Central memory CD8-positive, alpha-beta T cell (primary cell): ENCODE measurements at regions not wholly inside any gene's neighbourhood (a gene's known extent, or its start where the extent isn't known, plus 50 kb on each side); places are given as distances from the start of the nearest gene placed in this dataset.

ENCODE experiments used
- ATAC-seq: fragments of 150-1000 bp; cut with Tn5 transposase; replicated peaks from 2 replicates; pipeline ENCODE4 v1.10.0; 2022; ENCODE audit warnings: mild to moderate bottlenecking, moderate FRiP score, moderate number of reproducible peaks; ENCODE audit not compliant: poor library complexity, severe bottlenecking; ENCODE audit errors: extremely low read depth
- DNase-seq, 2 donors: peaks; one replicate each; pipeline ENCODE4 v3.0.0; 2021; ENCODE audit warnings: low spot score in 2 of 2
- H3K27ac Mint-ChIP-seq: one replicate; pipeline ENCODE4 v1.8.0; 2022; ENCODE audit warnings: low read depth, mild to moderate bottlenecking, moderate library complexity, mixed read lengths
- H3K27me3 Mint-ChIP-seq: one replicate; pipeline ENCODE4 v1.8.0; 2022; ENCODE audit warnings: mixed read lengths
- H3K36me3 Mint-ChIP-seq: one replicate; pipeline ENCODE4 v1.8.0; 2022; ENCODE audit warnings: mild to moderate bottlenecking, moderate library complexity, mixed read lengths; ENCODE audit not compliant: insufficient read depth
- H3K4me1 Mint-ChIP-seq: one replicate; pipeline ENCODE4 v1.8.0; 2022; ENCODE audit warnings: mixed read lengths
- H3K4me3 Mint-ChIP-seq: one replicate; pipeline ENCODE4 v1.8.0; 2022; ENCODE audit warnings: mild to moderate bottlenecking, moderate library complexity, mixed read lengths
- H3K9me3 Mint-ChIP-seq: one replicate; pipeline ENCODE4 v1.8.0; 2022; ENCODE audit warnings: mixed read lengths

DNA sequence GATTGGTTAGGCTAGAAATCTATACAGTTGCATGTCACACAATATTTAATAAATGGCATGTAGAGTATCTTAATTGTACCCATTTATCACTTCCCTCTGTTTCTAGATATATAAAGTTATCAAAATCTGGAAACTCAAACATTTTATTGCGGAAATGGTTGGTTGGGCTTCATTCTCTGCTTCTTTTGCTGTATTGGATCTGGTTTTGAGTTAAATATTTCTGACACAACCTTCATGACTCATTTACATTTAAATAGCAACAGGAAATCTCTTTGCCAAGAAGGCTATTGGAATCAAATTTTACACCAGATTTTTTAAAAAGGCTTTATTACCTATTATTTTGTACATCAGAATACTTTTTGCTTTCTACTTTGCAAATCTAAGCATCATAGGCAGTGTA lies 153.8 kb downstream of the EBLN2 start:
- no peak for DNase-seq
- no peak overlapping the region for H3K4me3 Mint-ChIP-seq
- H3K36me3 Mint-ChIP-seq = no peaks in the 10 kb centered on the region
- H3K9me3 Mint-ChIP-seq = no peaks in the 10 kb centered on the region
- no peaks in the 10 kb centered on the region for H3K4me1 Mint-ChIP-seq
- H3K27ac Mint-ChIP-seq = no peak overlapping the region
- no peaks in the 10 kb centered on the region for H3K27me3 Mint-ChIP-seq
- no peak for ATAC-seq

DNA sequence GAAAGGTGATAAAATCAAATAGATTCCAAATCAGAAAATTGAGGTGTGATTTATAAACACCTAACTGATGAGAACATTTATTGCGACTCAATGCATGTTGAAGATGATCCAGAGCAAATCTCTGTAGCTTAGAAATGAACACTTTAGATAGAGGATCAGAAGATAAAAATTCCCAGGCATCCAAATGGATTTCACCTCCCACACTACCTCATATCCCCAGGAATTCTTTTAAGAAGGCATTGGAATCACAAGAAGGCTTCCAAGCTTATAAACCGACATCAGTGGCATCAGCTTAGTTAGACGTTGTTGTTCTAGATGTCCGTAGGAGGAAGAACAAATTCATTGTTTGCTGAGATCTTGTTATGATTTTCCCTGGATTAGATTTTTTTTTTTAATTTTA lies 154.4 kb downstream of the EBLN2 start:
- Mint-ChIP-seq H3K27me3 (no peaks in the 10 kb centered on the region), H3K9me3 (no peaks in the 10 kb centered on the region), H3K4me1 (no peaks in the 10 kb centered on the region), H3K27ac (no peak overlapping the region), H3K4me3 (no peak overlapping the region), H3K36me3 (no peaks in the 10 kb centered on the region)
- DNase-seq (no peak), ATAC-seq (no peak)

DNA sequence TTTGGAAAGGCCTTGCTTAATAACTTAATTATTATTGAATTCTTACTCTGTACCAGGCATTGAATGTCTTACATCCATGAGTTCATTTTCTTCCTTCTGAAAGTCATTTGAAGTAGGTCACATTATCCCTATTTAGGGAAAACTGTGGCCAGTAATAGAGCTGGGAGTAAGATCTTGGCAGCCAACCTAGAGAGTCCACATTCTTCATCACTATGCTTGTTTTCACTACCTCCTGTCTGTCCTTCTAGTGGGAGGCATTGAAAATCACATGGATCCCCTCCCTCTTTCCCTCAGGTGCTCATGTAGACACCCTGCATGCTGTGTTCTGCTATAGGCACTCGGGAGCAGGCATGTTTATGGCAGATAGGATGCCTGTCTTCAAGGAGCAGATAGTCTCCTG lies 154.9 kb downstream of the EBLN2 start:
- DNase-seq (no peak), ATAC-seq (no peak)
- Mint-ChIP-seq H3K4me3 (no peak overlapping the region), H3K36me3 (no peaks in the 10 kb centered on the region), H3K4me1 (no peaks in the 10 kb centered on the region), H3K27me3 (no peaks in the 10 kb centered on the region), H3K9me3 (no peaks in the 10 kb centered on the region), H3K27ac (no peak overlapping the region)

DNA sequence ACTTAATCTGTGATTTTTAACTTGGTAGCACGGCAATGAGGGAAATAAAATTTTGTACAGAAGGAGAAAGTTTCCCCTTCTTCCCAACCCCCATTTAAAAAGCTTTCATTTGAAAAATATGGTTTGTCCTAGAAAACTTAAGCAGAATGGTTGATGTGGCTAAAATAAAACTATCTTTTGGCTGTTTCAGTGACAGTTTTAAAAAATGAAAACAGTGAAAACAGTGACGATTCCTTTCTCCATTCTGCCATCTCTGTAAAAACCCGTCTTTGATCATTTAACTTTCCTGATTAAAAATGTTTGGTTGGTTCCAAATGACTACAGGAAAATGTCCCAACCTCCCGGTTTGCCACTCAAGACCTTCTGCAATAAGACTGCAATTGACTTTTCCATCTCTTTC lies 160.7 kb downstream of the EBLN2 start:
- Mint-ChIP-seq H3K27ac (no peak overlapping the region), H3K27me3 (peaks cover 14% of the 10 kb centered on the region), H3K4me3 (no peak overlapping the region), H3K36me3 (no peaks in the 10 kb centered on the region), H3K4me1 (no peaks in the 10 kb centered on the region), H3K9me3 (no peaks in the 10 kb centered on the region)
- ATAC-seq (no peak), DNase-seq (no peak)

DNA sequence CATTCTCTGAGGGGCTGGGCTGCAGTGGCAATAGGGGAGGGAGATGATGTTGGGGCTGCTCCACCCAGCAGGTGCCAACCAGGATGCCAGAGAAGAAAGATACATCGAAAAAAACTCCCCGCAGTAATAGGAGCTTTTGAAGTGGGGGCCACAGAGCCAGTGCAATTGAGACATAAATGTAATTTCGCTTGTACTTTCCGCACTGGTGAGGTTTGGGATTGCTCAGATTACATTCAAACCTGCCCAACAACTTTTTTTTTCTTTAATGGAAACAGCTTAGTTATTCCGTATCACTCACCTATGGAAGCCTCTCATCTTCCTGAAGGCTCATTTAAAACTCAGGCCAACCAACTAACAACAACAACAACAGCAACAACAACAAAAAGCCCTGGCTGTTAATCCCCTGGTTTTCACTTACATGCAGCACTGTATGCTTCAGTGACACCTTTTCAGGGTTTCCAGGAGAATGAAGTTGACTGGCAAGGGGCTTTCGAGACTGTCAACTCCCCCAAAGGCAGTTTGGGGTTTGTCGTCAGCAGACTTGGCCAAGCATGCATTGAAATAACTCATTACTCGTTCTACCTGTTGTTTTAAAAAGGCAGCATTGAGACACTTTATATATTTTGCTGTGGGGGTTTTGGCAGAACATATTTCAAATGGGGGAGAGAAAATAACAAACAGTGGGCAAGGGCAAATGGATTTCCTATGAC lies 163.8 kb downstream of the EBLN2 start:
- peaks cover 14% of the 10 kb centered on the region for H3K27me3 Mint-ChIP-seq
- no peaks in the 10 kb centered on the region for H3K9me3 Mint-ChIP-seq

DNA sequence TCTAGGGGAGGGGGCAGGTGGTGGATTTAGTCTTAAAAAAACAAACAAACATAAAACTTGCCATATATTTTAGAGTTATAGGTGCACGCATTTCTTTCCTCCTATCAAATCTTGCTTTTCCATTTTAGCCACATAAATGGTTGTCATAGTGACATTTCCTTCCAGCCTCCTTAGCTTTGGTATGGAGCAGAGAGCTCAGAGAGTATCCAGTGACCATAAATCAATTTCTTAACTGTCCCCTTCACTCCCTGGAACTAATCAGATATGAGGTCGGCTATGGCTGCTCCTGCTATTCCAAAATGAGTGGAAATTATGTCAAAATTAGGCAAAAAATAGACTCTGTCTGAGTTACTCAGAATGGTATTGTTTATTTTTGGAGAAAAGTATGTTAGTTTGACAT lies 164.5 kb downstream of the EBLN2 start:
- Mint-ChIP-seq H3K27me3 (peaks cover 14% of the 10 kb centered on the region), H3K36me3 (peaks cover 2% of the 10 kb centered on the region), H3K4me1 (no peaks in the 10 kb centered on the region), H3K27ac (no peak overlapping the region), H3K4me3 (no peak overlapping the region), H3K9me3 (no peaks in the 10 kb centered on the region)
- DNase-seq (no peak), ATAC-seq (no peak)

More for the DNA sequence above, 163.8 kb downstream of the EBLN2 start:
- Mint-ChIP-seq H3K4me3 (no peak overlapping the region), H3K27ac (no peak overlapping the region), H3K4me1 (no peaks in the 10 kb centered on the region), H3K36me3 (peaks cover 2% of the 10 kb centered on the region)
- no peak for ATAC-seq
- DNase-seq = no peak

DNA sequence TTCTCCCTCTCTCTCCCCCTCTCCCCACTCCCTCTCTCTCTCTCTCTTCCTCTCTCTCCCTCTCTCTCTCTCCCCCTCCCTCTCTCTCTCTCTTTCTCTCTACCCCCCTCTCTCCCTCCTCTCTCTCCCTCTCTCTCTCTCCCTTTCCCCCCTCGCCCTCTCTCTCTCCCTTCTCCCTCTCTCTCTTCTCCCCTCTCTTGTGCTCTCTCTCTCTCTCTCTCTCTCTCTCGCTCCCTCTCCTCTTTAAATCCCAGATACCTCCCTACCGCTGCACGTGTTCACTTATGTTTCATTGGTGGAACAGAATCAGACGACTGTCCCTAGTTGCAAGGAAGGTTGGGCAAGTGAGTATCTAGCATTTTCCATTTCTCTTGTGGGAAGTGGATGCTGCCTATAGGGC lies 166.5 kb downstream of the EBLN2 start:
- Mint-ChIP-seq H3K4me1 (no peaks in the 10 kb centered on the region), H3K27ac (no peak overlapping the region), H3K4me3 (no peak overlapping the region), H3K27me3 (peaks cover 14% of the 10 kb centered on the region), H3K36me3 (peaks cover 2% of the 10 kb centered on the region), H3K9me3 (no peaks in the 10 kb centered on the region)
- DNase-seq (no peak), ATAC-seq (no peak)

DNA sequence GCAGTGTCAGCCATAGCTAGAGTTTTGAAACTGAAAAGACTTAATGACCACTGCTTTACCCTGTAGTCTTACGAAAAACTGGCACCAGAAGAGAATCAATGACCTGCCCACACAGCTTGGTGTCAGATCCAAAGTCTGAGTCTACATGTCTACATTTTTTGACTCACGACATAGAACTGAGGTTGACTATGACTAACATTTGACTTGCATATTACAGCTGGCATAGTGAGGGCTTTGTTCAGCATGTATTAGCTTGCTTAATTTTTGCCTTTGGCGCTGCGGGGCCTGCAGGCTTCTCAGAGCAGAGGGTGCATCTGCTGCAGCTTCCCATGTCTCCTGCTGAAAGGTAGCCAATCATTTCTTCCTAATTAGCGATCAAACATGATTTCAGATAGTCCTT lies 167.0 kb downstream of the EBLN2 start:
- H3K4me1 Mint-ChIP-seq = no peaks in the 10 kb centered on the region
- no peak for ATAC-seq
- H3K9me3 Mint-ChIP-seq = no peaks in the 10 kb centered on the region
- H3K4me3 Mint-ChIP-seq = no peak overlapping the region
- no peak overlapping the region for H3K27ac Mint-ChIP-seq
- H3K27me3 Mint-ChIP-seq = peaks cover 14% of the 10 kb centered on the region
- peaks cover 2% of the 10 kb centered on the region for H3K36me3 Mint-ChIP-seq
- DNase-seq = no peak

DNA sequence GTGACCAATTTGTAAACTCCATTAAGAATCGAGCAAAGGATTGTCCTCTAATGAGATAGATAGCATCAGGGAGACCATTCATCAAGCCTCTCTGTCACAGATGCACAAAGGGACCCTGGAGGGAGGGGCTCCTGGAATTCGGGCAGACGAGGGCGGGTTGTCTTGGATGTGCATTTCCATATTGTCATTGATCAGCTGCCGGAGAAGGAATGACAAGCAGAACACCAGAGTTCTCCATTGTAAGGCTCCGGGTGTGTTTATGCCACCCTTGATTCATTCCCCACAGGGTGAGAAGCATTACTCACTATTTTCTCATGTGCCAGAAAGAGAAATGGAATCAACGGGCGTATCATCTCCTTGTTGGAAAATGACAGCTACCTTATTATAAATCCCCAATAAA lies 167.5 kb downstream of the EBLN2 start:
- peaks cover 14% of the 10 kb centered on the region for H3K27me3 Mint-ChIP-seq
- no peaks in the 10 kb centered on the region for H3K4me1 Mint-ChIP-seq
- DNase-seq (no peak), ATAC-seq (no peak)
- H3K36me3 Mint-ChIP-seq = peaks cover 2% of the 10 kb centered on the region
- H3K4me3 Mint-ChIP-seq = no peak overlapping the region
- H3K9me3 Mint-ChIP-seq = no peaks in the 10 kb centered on the region
- no peak overlapping the region for H3K27ac Mint-ChIP-seq

DNA sequence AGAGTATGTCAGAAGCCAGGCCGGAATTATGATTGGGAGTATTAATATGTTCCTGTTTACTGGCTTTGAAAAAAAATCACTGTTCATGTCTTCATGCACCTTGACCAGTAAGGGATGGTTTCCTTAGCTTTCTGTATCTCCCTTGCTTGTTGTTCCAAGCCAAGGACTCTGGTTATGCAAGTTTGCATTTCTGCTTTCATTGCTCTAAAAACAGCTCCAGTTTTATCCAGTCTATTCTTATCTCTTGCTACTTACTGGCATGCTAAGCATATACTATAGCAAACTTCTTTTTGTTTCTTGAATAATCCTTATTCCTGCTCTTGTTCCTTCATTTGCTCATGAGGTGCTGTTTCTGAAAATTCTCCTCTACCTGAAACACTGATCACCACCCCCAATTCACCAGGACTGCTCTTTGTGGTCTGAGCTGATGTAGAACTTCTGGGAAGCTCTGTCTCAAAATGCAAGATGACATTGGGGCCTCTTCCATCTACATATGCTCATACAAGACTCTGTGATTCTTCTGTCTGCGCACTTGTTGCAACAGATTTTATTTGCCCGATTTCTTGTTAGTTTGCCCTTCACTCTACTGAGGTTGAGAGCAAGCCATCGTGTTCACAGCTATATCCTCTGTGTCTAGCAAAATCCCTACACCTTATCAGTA lies 173.0 kb downstream of the EBLN2 start:
- Mint-ChIP-seq H3K4me1 (no peaks in the 10 kb centered on the region), H3K36me3 (no peaks in the 10 kb centered on the region), H3K27me3 (no peaks in the 10 kb centered on the region), H3K27ac (no peak overlapping the region), H3K9me3 (no peaks in the 10 kb centered on the region), H3K4me3 (no peak overlapping the region)
- no peak for DNase-seq
- ATAC-seq = no peak

DNA sequence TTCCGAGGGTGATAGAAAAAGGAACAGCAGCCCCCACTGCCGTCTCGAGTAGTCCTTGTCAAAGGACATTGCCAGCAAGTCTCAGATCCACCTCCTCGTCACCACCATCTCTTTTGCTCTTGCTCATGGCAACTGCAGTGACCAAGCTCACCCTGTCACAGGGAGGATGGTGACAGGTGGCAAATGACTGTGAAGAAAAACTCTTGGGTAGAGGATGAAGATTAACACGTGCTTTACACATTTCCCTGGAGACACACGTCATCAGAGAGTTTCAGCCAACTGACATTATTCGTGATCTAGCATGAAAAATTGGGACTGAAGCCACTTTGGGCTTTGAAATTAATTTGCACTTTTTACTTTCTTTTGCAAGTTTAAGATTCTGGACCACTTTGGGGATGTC lies 174.3 kb downstream of the EBLN2 start:
- ATAC-seq = no peak
- no peaks in the 10 kb centered on the region for H3K4me1 Mint-ChIP-seq
- H3K36me3 Mint-ChIP-seq = no peaks in the 10 kb centered on the region
- no peaks in the 10 kb centered on the region for H3K9me3 Mint-ChIP-seq
- H3K27me3 Mint-ChIP-seq = no peaks in the 10 kb centered on the region
- H3K4me3 Mint-ChIP-seq = no peak overlapping the region
- no peak for DNase-seq
- no peak overlapping the region for H3K27ac Mint-ChIP-seq

DNA sequence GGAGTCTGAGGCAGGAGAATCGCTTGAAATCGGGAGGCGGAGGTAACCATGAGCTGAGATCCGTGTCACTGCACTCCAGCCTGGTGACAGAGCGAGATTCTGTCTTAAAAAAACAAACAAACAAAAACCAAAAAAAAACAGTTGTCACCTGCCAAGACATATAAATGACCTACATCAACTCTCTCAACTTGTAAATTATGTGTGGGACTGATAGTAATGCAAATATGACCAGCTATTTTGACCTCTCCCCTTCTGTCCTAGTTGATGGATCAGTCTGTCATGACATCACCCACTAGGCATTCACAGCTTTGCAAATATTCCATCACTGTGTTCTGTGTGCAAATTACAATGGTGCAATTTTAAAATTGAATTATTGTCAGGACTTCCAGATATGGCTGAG lies 175.4 kb downstream of the EBLN2 start:
- no peak overlapping the region for H3K27ac Mint-ChIP-seq
- no peak overlapping the region for H3K4me3 Mint-ChIP-seq
- DNase-seq (no peak), ATAC-seq (no peak)
- no peaks in the 10 kb centered on the region for H3K4me1 Mint-ChIP-seq
- no peaks in the 10 kb centered on the region for H3K9me3 Mint-ChIP-seq
- no peaks in the 10 kb centered on the region for H3K27me3 Mint-ChIP-seq
- no peaks in the 10 kb centered on the region for H3K36me3 Mint-ChIP-seq

DNA sequence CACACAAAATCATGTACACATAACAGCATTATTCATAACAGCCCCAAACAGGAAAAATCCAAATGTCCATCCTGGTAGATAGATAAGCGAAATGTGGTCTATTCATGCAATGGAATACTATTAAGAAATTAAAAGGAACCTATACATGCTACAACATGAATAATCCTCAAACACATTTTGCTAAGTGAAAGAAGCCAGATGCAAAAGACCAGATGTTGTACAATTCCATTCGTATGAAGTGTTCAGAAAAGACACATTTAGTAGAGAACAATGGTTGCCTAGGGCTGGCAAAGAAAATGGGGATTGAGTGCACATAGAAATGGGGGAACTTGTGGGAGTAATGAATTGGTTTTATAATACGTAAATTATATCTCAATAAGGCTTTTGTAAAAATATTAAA lies 182.3 kb downstream of the EBLN2 start:
- Mint-ChIP-seq H3K4me1 (no peaks in the 10 kb centered on the region), H3K9me3 (peaks cover 6% of the 10 kb centered on the region), H3K4me3 (no peak overlapping the region), H3K36me3 (no peaks in the 10 kb centered on the region), H3K27ac (no peak overlapping the region), H3K27me3 (no peaks in the 10 kb centered on the region)
- no peak for ATAC-seq
- no peak for DNase-seq
